NCI-H2196 (cell line): ENCODE measurements at regions not wholly inside any gene's neighbourhood (a gene's known extent, or its start where the extent isn't known, plus 50 kb on each side); places are given as distances from the start of the nearest gene placed in this dataset.

ENCODE experiments used
- DNase-seq: peaks from one replicate; lab custom pipeline; 2025; ENCODE audit not compliant: unreplicated experiment; lab: John Stamatoyannopoulos, UW

- DNase-seq: no peak
Observed at GRCh38 chr5:89015409-89015808, 132.4 kb upstream of the MEF2C start.

DNA sequence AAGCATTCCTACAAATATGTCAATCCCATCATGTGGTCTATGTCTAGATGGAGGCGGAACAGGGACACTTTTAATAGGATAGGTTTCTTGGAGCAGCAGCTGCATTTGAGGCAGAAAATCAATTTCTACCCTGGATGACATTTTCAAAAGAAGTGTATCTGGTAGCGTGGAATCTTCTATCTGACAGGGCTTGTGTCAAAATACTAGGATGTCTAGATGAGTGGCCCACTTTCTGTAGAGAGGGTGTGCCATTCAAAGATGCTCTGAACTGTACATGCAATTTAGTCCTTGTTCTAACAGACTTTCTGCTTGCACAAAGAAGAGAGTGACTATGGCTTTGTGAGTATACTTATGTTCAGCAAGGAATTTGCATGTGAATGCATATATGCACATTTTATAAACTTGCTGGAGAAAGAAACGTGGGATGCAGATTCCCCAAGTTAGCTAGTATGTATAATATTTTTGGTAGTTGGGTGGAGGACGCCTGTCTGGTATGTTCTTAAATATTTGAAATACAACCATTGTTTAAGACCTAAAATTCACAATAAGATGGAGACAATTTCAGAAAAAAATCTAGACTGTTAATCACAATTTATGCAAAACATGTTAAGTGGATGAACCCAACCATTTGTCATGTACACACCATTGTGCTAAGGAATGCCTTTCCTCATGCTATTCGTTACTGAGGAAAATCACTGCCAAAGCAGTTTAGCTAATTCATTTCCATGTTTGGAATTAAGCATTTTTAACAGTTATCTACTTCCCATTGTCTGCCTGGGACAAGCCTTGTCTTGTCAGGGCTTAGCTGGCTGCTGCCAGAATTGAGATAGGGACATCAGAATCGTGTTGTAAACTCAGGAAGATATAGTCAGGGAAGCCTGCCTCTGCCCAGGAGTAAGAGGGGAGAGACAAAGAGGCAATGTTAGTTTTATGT is 129.1 kb upstream of the MEF2C start:
- no peak for DNase-seq

- DNase-seq: no peak
Observed at GRCh38 chr5:89010512-89010911, 127.5 kb upstream of the MEF2C start.

DNA sequence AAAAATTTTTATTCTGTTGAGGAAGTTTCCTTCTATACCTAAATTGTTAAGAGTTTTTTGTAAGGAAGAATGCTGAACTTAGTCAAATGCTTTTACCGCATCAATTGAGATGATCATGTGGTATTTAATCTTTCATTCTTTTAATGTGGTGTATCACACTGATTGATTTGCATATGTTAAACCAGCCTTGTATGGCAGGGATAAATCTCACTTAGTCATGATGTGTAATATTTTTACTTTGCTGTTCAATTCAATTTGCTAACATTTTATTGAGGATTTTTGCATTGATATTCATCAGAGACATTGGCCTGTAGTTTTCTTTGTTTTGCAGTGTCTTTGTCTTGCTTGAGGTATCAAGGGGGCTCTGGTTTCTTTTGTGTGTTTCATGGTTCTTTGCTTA is 125.3 kb upstream of the MEF2C start:
- DNase-seq: no peak

GRCh38 chr5:89005990-89006389 is 123.0 kb upstream of the MEF2C start:
- DNase-seq: no peak

DNA sequence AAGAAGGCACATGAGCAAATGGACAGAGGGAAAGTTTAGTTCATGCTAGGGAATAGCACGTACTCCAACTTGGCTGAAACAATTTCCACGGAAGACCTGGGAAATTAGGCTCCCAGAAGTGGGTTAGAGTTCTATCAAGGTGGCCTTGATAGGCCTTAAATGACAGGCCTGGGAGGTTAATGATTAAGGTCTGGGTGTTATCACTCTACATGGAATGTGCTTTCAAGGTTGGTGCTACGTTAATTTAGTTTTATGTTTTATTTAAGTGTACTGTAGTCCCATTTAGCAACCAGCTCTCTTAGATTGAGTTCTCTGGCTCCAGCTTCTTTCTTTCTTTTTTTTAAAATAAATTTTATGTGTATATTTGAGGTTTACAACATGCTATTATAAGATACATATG is 121.4 kb upstream of the MEF2C start:
- DNase-seq: no peak

DNA sequence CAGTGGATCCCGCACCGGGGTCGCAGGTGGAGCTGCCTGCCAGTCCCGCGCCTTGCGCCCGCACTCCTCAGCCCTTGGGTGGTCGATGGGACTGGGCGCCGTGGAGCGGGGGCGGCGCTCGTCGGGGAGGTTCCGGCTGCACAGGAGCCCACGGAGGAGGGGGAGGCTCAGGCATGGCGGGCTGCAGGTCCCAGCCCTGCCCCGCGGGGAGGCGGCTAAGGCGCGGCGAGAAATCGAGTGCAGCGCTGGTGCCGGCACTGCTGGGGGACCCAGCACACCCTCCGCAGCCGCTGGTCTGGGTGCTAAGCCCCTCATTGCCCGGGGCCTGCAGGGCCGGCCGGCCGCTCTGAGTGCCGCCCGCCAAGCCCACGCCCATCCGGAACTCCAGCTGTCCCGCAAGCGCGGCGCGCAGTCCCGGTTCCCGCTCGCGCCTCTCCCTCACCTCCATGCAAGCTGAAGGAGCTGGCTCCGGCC is 120.6 kb upstream of the MEF2C start:
- no peak for DNase-seq

DNA sequence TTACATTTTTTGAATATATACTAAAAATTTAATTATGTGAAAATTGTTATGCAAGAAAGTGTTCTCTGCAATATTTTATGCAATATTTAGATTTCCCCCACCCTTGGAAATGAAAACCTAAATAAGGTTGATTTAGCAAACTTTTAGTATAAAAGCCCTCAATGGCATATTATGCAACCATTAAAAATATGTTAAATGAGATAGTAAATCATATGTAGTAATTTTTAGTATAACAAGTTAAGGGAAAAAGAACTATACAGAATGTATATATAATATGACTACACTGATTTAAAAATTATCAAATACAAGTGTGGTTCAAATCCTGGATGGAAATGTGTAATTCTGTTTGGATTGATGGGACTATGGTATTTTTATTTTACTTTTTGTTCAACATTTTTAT is 116.9 kb upstream of the MEF2C start:
- DNase-seq: no peak

- DNase-seq: no peak
Observed at GRCh38 chr5:88997937-88998336, 115.0 kb upstream of the MEF2C start.

GRCh38 chr5:88984040-88984439 is 101.1 kb upstream of the MEF2C start:
- no peak for DNase-seq

- DNase-seq: no peak
Observed at GRCh38 chr5:88979726-88980125, 96.7 kb upstream of the MEF2C start.

GRCh38 chr5:88979244-88979643 is 96.3 kb upstream of the MEF2C start:
- DNase-seq: no peak

DNA sequence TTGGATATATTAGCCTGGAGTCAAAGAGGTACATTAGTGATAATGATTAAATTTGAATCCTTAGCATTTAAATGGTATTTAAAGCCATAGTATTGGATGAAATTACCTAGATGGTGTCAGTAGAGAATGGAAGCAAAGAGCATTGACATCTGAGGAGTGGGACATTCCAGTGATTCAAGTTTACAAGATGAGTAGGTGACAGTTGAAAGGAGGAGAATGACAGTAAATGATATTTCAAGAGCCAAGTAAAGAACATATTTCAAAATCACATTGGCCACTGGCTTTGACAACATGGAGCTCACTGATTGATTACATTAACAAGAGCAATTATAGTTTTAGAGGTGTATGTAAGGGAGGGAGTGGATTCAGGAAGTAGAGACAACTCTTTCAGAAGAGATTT is 93.9 kb upstream of the MEF2C start:
- no peak for DNase-seq

DNA sequence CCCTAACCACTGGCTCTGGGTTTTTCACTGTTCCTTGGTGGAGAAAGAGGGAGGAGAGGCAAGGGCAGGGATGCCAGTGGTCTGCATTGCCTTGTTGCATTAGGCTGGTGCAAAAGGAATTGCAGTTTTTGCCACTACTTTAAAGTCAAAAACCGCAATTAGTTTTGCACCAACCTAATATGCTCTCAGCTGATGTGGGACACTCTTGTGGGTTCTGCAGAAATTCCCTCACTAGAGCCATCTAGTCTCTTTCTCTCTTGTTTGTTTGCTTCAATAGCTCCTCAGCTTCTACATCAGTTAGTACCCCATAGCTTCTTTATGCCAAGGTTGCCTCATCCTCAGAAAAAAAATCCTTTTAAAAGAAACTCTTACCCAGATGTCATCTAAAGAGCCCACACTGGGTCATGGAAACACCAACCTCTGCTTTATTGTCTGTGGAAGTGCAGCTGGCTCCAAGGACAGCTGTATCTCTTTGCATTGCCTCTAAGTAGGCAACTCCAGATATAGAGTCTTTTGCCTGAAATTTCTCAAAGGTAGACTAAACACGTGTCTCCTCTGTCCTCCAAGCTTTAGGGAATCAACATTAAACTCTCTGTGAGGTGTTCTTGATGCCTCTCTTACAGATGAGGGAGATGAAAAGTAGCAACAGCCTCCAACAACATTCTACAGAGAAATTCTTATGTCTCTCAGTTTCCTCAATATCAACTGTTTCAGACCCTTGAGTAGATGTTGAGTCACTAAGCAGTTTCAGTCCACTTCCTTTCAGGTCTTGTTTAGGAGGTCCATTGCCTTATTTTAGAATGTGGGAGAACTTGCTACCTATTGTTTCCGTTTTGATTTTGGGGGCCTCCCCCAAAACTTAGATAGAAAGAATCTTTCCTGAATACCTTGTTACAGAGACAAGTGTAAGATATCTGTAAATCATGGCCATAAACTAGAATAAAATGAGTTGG is 84.9 kb upstream of the MEF2C start:
- no peak for DNase-seq

DNA sequence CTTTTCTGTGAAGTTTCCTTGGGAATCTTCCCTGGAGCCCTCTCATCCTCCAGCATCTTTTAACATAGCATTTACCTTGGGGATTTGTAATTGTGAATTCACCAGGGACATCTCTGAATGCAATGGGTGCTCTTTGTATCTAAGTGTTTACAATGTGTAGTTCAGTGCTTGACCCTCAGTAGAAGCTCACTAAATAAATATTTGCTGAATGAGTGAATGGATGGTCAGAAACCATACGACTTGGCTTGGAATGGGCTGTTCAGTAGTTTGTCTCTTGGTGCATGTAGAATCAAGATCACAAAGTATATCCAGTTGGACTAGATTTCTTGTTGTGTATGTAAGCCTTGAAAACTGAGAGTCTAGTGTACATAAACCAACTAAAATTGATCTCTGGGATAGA is 81.8 kb upstream of the MEF2C start:
- DNase-seq: no peak

DNA sequence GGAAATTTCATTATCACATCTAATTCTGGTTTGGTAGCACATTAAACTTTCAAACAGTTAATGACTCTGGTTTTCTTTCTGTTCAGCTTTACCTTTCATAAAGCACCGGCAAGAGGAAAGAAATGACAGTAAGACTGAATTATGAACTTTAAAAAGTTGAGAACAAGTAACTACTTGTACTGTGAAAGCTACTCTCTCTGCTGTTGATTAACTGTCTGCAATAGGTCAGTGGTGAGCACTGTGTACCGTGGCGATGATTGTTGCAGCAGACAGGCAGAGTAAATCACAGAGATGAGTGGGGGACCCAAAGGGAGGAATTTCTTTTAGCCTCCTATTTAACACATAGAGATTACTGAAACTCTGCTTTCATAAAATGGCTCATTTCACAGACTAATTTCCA is 74.0 kb upstream of the MEF2C start:
- no peak for DNase-seq

- DNase-seq: no peak
Observed at GRCh38 chr5:88956416-88956815, 73.4 kb upstream of the MEF2C start.

GRCh38 chr5:88955403-88955802 is 72.4 kb upstream of the MEF2C start:
- no peak for DNase-seq

GRCh38 chr5:88954511-88954910 is 71.5 kb upstream of the MEF2C start:
- no peak for DNase-seq

DNA sequence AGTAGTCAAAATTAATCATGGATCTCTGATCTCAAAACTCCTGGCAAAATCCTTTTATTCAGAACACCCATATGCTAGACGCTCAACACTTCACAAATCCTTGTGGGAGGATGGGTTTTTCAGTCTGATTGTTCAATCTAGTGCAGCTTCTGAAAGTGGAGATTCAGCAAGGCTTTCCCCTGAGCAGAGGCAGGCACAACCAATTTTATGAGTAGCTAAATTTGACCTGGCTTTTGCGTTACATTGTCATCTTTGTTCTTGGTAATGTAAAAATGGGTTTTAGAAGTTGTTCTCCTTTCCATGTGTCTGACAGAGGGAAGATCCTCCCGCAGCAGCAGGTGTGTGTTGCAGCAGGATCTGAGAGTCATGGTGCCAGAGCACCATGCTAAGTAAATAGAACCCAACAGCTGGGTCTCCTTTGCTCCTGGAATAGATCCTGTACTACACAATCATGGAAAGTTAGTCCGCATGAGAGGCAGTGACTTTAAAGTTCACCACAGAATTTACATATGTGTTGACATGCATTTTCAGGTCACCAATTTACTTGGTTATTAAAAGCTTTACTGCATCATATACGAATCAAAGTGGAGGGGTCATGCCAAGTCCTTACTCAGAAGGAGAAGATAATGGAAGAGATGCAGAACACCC is 70.1 kb upstream of the MEF2C start:
- DNase-seq: no peak

- peak; percentile 2 for DNase-seq
Observed at GRCh38 chr5:88952344-88952743, 69.4 kb upstream of the MEF2C start.
